ENCODE measurements at regions not wholly inside any gene's neighbourhood (a gene's known extent, or its start where the extent isn't known, plus 50 kb on each side); places are given as distances from the start of the nearest gene placed in this dataset.

DNA sequence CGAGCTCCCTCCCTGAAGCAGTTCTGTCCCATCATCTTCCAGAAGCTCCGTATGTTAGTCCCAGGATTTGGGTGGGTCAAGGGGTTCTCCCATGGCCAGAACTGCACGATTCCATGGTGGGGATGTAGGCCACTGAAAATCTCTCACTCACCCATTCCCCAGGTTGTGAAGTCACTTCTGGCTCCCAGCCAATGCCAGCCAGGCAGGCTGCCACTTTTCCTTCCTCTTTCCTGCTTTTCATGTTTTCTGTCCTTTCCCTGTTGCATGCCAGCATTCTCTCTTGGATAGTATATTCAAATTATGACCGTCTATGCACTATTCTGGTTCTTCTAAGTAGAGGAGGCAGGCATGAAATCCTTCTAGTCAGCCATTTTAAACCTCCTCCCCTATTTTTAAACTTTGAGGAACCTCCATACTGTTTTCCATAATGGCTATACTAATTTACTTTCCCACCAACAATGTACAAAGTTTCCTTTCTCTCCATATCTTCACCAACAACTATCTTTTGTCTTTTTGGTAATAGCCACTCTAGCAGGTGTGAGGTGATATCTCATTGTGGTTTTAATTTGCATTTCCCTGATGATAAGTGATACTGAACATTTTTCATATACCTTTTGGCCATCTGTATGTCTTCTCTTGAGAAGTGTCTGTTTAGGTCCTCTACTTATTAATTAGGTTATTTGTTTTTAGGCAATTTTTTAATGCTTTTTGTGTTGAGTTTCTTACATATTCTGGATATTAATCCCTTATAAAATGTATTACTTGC lies 182.1 kb upstream of the TET2 start:
- POLR2A ChIA-PET: no interaction called here
- CTCF ChIA-PET: no interaction called here
- TF ChIP-seq ZNF585B (tag by site-specific recombination; IDR thresholded peaks at IDR 0.05) (no peak), ZBTB17 (tag by site-specific recombination; IDR thresholded peaks at IDR 0.05) (no peak), GLI2 (tag by site-specific recombination; IDR thresholded peaks at IDR 0.05; ENCODE audit: borderline replicate concordance, low read depth) (no peak), ZFHX2 (tag by site-specific recombination; conservative IDR thresholded peaks at IDR 0.05) (no peak), KLF9 (tag by site-specific recombination; IDR thresholded peaks at IDR 0.05; ENCODE audit: low read depth) (no peak), KLF16 (tag by site-specific recombination; IDR thresholded peaks at IDR 0.05) (no peak), ZBTB20 (tag by site-specific recombination; IDR thresholded peaks at IDR 0.05) (no peak), ZNF548 (tag by site-specific recombination; IDR thresholded peaks at IDR 0.05) (no peak), ZNF571 (tag by site-specific recombination; IDR thresholded peaks at IDR 0.05) (no peak), OVOL3 (tag by site-specific recombination; IDR thresholded peaks at IDR 0.05) (no peak), ZSCAN23 (tag by site-specific recombination; IDR thresholded peaks at IDR 0.05) (no peak), HOXA7 (CRISPR knock-in tag; IDR thresholded peaks at IDR 0.05; ENCODE audit: borderline replicate concordance) (no peak)
- TF ChIP-seq, protein P1, sequence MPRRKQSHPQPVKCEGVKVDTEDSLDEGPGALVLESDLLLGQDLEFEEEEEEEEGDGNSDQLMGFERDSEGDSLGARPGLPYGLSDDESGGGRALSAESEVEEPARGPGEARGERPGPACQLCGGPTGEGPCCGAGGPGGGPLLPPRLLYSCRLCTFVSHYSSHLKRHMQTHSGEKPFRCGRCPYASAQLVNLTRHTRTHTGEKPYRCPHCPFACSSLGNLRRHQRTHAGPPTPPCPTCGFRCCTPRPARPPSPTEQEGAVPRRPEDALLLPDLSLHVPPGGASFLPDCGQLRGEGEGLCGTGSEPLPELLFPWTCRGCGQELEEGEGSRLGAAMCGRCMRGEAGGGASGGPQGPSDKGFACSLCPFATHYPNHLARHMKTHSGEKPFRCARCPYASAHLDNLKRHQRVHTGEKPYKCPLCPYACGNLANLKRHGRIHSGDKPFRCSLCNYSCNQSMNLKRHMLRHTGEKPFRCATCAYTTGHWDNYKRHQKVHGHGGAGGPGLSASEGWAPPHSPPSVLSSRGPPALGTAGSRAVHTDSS (tag by site-specific recombination; IDR thresholded peaks at IDR 0.05): no peak
- Histone ChIP-seq H3K4me1 (ENCODE audit: control insufficient read depth, insufficient read depth, low read length) (no peaks in the 10 kb centered on the region), H3K27ac (ENCODE audit: extremely low read depth, low read depth, low read length) (no peak overlapping the region), H3K4me3 (ENCODE audit: low read depth, low read length) (no peak overlapping the region), H3K36me3 (ENCODE audit: control insufficient read depth in 2 of 2, insufficient read depth in 1 of 2, low read length in 2 of 2) (no peaks in the 10 kb centered on the region), H3K9me3 (ENCODE audit: control insufficient read depth, insufficient read depth, low read depth, low read length) (no peaks in the 10 kb centered on the region)

DNA sequence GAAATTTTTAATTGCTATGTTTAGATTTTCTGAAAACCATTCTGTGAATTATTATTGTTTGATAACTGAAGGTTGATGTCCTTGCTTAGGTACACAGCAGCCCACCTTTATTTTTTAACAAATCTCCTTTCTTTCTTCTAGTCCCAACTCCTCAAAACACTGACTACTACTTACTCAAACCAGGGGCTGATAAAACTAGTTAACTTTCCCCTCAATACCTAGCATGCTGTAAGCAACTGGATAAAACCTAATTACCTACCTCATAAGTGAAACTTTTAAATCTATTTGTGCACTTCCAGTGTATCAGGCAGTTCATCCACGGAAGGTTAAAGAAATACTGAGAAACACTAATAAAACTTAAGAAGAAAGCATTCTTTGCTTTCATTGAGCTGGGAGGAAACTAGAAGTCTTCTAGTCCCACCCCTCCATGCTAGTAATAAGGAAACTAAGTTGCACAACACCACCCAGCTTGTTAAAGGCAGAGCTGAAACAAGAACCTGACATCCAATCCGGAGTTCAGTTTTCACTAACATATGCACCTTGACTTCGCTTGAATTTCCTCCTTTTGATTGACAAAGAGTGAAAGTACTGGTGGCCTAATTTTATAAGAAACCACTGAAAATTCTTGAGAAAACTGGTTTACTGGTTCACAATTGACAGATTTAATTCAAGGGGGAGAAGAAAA lies 180.2 kb upstream of the TET2 start:
- no peak overlapping the region for H3K4me3 ChIP-seq (ENCODE audit: low read depth, low read length)
- CTCF ChIA-PET: no interaction called here
- TF ChIP-seq EGR2 (tag by site-specific recombination; IDR thresholded peaks at IDR 0.05; ENCODE audit: low read depth) (no peak), HOXC10 (CRISPR knock-in tag; IDR thresholded peaks at IDR 0.05) (no peak), ZSCAN23 (tag by site-specific recombination; IDR thresholded peaks at IDR 0.05) (no peak), ZNF112 (tag by site-specific recombination; IDR thresholded peaks at IDR 0.05) (no peak), SP7 (tag by site-specific recombination; IDR thresholded peaks at IDR 0.05) (no peak), ZNF423 (tag by site-specific recombination; IDR thresholded peaks at IDR 0.05) (no peak), ZBTB20 (tag by site-specific recombination; IDR thresholded peaks at IDR 0.05) (no peak)
- TF ChIP-seq, protein P2, sequence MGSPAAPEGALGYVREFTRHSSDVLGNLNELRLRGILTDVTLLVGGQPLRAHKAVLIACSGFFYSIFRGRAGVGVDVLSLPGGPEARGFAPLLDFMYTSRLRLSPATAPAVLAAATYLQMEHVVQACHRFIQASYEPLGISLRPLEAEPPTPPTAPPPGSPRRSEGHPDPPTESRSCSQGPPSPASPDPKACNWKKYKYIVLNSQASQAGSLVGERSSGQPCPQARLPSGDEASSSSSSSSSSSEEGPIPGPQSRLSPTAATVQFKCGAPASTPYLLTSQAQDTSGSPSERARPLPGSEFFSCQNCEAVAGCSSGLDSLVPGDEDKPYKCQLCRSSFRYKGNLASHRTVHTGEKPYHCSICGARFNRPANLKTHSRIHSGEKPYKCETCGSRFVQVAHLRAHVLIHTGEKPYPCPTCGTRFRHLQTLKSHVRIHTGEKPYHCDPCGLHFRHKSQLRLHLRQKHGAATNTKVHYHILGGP (tag by site-specific recombination; IDR thresholded peaks at IDR 0.05): no peak
- TF ChIP-seq, protein P3, sequence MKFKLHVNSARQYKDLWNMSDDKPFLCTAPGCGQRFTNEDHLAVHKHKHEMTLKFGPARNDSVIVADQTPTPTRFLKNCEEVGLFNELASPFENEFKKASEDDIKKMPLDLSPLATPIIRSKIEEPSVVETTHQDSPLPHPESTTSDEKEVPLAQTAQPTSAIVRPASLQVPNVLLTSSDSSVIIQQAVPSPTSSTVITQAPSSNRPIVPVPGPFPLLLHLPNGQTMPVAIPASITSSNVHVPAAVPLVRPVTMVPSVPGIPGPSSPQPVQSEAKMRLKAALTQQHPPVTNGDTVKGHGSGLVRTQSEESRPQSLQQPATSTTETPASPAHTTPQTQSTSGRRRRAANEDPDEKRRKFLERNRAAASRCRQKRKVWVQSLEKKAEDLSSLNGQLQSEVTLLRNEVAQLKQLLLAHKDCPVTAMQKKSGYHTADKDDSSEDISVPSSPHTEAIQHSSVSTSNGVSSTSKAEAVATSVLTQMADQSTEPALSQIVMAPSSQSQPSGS (tag by site-specific recombination; IDR thresholded peaks at IDR 0.05; ENCODE audit: low read depth): no peak

More for the DNA sequence above, 180.2 kb upstream of the TET2 start:
- H3K4me1 ChIP-seq (ENCODE audit: control insufficient read depth, insufficient read depth, low read length): no peaks in the 10 kb centered on the region
- H3K36me3 ChIP-seq (ENCODE audit: control insufficient read depth in 2 of 2, insufficient read depth in 1 of 2, low read length in 2 of 2): no peaks in the 10 kb centered on the region
- no peak overlapping the region for H3K27ac ChIP-seq (ENCODE audit: extremely low read depth, low read depth, low read length)
- POLR2A ChIA-PET: no interaction called here
- H3K9me3 ChIP-seq (ENCODE audit: control insufficient read depth, insufficient read depth, low read depth, low read length): no peaks in the 10 kb centered on the region

Measured in HEK293 (cell line).